H1 (cell line): ENCODE measurements at regions not wholly inside any gene's neighbourhood (a gene's known extent, or its start where the extent isn't known, plus 50 kb on each side); places are given as distances from the start of the nearest gene placed in this dataset.

Experiments
- CTCF ChIA-PET: fragments of 300-600 bp; sonication (Branson Sonifier 250); formaldehyde crosslinking; loops from one replicate; lab custom pipeline; 2021; ENCODE audit not compliant: partially characterized antibody; lab: Charles Lee
- POLR2A ChIA-PET: fragments of 300-600 bp; sonication (Branson Sonifier 250); formaldehyde crosslinking; loops from one replicate; lab custom pipeline; 2021; ENCODE audit warnings: inconsistent platforms; ENCODE audit not compliant: partially characterized antibody; lab: Charles Lee
- DNase-seq, 2 experiments: peaks; one replicate each; pipeline versions ENCODE4 v3.0.0 to v3.0.0-alpha.2; 2010 to 2022; ENCODE audit warnings: low spot score in 2 of 2, low read depth in 1 of 2, mixed read lengths in 1 of 2
- FAIRE-seq: peaks from 2 replicates; lab custom pipeline; 2011; peaks lifted over from hg19 to GRCh38; lab: Jason Lieb, UNC
- H2AFZ ChIP-seq: 2 replicates; pipeline ENCODE4 v1.8.1; 2012; ENCODE audit warnings: low read length, inconsistent platforms
- H2AK5ac ChIP-seq: 2 replicates; pipeline ENCODE4 v1.6.1; 2013; ENCODE audit warnings: low read depth, low read length
- H2BK120ac ChIP-seq: replicated peaks from 2 replicates; pipeline ENCODE3; 2013; ENCODE audit warnings: low read depth, low read length, inconsistent platforms
- H2BK12ac ChIP-seq: 2 replicates; pipeline ENCODE4 v1.6.1; 2013; ENCODE audit warnings: low read depth, low read length
- H2BK15ac ChIP-seq: 2 replicates; pipeline ENCODE4 v1.6.1; 2013; ENCODE audit warnings: low read length
- H2BK20ac ChIP-seq: 2 replicates; pipeline ENCODE4 v1.6.1; 2013; ENCODE audit warnings: low read length
- H2BK5ac ChIP-seq: 2 replicates; pipeline ENCODE4 v1.6.1; 2013; ENCODE audit warnings: low read depth, low read length
- H3K14ac ChIP-seq: 2 replicates; pipeline ENCODE4 v1.6.1; 2013; ENCODE audit warnings: inconsistent platforms; ENCODE audit not compliant: insufficient read length
- H3K18ac ChIP-seq: 2 replicates; pipeline ENCODE4 v1.6.1; 2013; ENCODE audit warnings: low read length; ENCODE audit errors: extremely low read depth
- H3K23ac ChIP-seq: 2 replicates; pipeline ENCODE4 v1.6.1; 2013; ENCODE audit warnings: inconsistent platforms; ENCODE audit not compliant: insufficient read length
- H3K23me2 ChIP-seq: 2 replicates; pipeline ENCODE4 v1.6.1; 2013; ENCODE audit warnings: low read depth, low read length
- H3K27ac ChIP-seq: 2 replicates; pipeline ENCODE4 v1.6.1; 2011; ENCODE audit warnings: low read depth, low read length, inconsistent platforms
- H3K27me3 ChIP-seq, 4 experiments: replicated peaks in 1 of 4; 1 replicate in 1 of 4; 2 replicates in 3 of 4; pipeline versions ENCODE4 v1.6.1 to v1.8.1; 2011 to 2013; ENCODE audit warnings: low read length in 3 of 4, mild to moderate bottlenecking in 3 of 4, inconsistent platforms in 2 of 4, mixed read lengths in 2 of 4, moderate library complexity in 1 of 4; ENCODE audit not compliant: control insufficient read depth in 3 of 4, insufficient read depth in 3 of 4; ENCODE audit errors: extremely low read depth in 1 of 4
- H3K36me3 ChIP-seq, 4 experiments: 2 replicates each; pipeline versions ENCODE4 v1.6.1 to v1.8.1; 2011 to 2013; ENCODE audit warnings: mild to moderate bottlenecking in 4 of 4, low read length in 3 of 4, moderate library complexity in 2 of 4, control low read depth in 1 of 4, inconsistent platforms in 1 of 4; ENCODE audit not compliant: insufficient read depth in 4 of 4, control insufficient read depth in 2 of 4
- H3K4ac ChIP-seq: replicated peaks from 2 replicates; pipeline ENCODE3; 2013; ENCODE audit warnings: low read length, low read depth, mixed read lengths, inconsistent platforms; ENCODE audit not compliant: insufficient read length
- H3K4me1 ChIP-seq, 4 experiments: replicated peaks in 1 of 4; 1 replicate in 1 of 4; 2 replicates in 3 of 4; pipeline versions ENCODE4 v1.6.1 to v1.8.1; 2011 to 2013; ENCODE audit warnings: low read length in 3 of 4, inconsistent platforms in 2 of 4, mixed read lengths in 1 of 4; ENCODE audit not compliant: insufficient read depth in 4 of 4, control insufficient read depth in 3 of 4
- H3K4me2 ChIP-seq, 2 experiments: 2 replicates each; pipeline versions ENCODE4 v1.6.1 to v1.8.1; 2011 to 2013; ENCODE audit warnings: low read depth in 2 of 2, low read length in 2 of 2, control low read depth in 1 of 2, inconsistent platforms in 1 of 2, mild to moderate bottlenecking in 1 of 2; ENCODE audit not compliant: insufficient read depth in 1 of 2
- H3K4me3 ChIP-seq, 4 experiments: fragments of 200-600, 300-600 bp in 1 of 4; sonication (generic), shearing (Covaris generic), sonication (Bioruptor Twin) in 1 of 4; 2 replicates each; pipeline versions ENCODE4 v1.5.1 to v1.8.1; 2011 to 2016; ENCODE audit warnings: low read length in 4 of 4, low read depth in 3 of 4, control low read depth in 2 of 4, inconsistent platforms in 2 of 4, mild to moderate bottlenecking in 2 of 4, mixed read lengths in 1 of 4, moderate library complexity in 1 of 4; ENCODE audit not compliant: insufficient read depth in 2 of 4; ENCODE audit errors: extremely low read depth in 1 of 4
- H3K56ac ChIP-seq: replicated peaks from 2 replicates; pipeline ENCODE3; 2013; ENCODE audit warnings: low read depth, mild to moderate bottlenecking, mixed read lengths, low read length, inconsistent platforms; ENCODE audit not compliant: insufficient read length
- H3K79me1 ChIP-seq: 2 replicates; pipeline ENCODE4 v1.6.1; 2013; ENCODE audit warnings: low read depth, low read length, control low read depth
- H3K79me2 ChIP-seq, 2 experiments: 2 replicates each; pipeline versions ENCODE4 v1.6.1 to v1.8.1; 2012 to 2013; ENCODE audit warnings: low read length in 2 of 2, mild to moderate bottlenecking in 2 of 2, inconsistent platforms in 1 of 2; ENCODE audit not compliant: insufficient read depth in 2 of 2, control insufficient read depth in 1 of 2
- H3K9ac ChIP-seq, 4 experiments: replicated peaks in 1 of 4; 1 replicate in 1 of 4; 2 replicates in 3 of 4; pipeline versions ENCODE4 v1.6.1 to v1.8.1; 2011 to 2013; ENCODE audit warnings: low read depth in 3 of 4, low read length in 3 of 4, control low read depth in 2 of 4, mild to moderate bottlenecking in 2 of 4, moderate library complexity in 2 of 4, inconsistent platforms in 1 of 4; ENCODE audit errors: extremely low read depth in 1 of 4
- H3K9me3 ChIP-seq, 2 experiments: 2 replicates each; pipeline versions ENCODE4 v1.6.1 to v1.8.1; 2012 to 2013; ENCODE audit warnings: mild to moderate bottlenecking in 2 of 2, moderate library complexity in 2 of 2, control low read depth in 1 of 2, inconsistent platforms in 1 of 2, low read depth in 1 of 2, low read length in 1 of 2, mixed read lengths in 1 of 2; ENCODE audit not compliant: insufficient read depth in 2 of 2
- H4K20me1 ChIP-seq, 2 experiments: replicated peaks in 1 of 2; 2 replicates each; pipeline versions ENCODE3 to v1.8.1; 2011 to 2013; ENCODE audit warnings: inconsistent platforms in 2 of 2, low read length in 2 of 2, mild to moderate bottlenecking in 1 of 2; ENCODE audit not compliant: insufficient read depth in 2 of 2, control insufficient read depth in 1 of 2
- H4K5ac ChIP-seq: 2 replicates; pipeline ENCODE4 v1.6.1; 2013; ENCODE audit warnings: low read length, low read depth, mixed read lengths, inconsistent platforms; ENCODE audit not compliant: insufficient read length
- H4K8ac ChIP-seq: 2 replicates; pipeline ENCODE4 v1.8.0; 2013; ENCODE audit warnings: mild to moderate bottlenecking, moderate library complexity, low read length, inconsistent platforms; ENCODE audit not compliant: insufficient read depth; ENCODE audit errors: extremely low read depth
- H4K91ac ChIP-seq: replicated peaks from 2 replicates; pipeline ENCODE3; 2013; ENCODE audit warnings: low read length, mixed read lengths, inconsistent platforms; ENCODE audit not compliant: insufficient read length
- ASH2L ChIP-seq: fragments of 200-600, 300-600 bp; sonication (generic); IDR thresholded peaks from one replicate; pipeline ENCODE4 v1.7.1; 2017; ENCODE audit warnings: low read length
- JUN ChIP-seq: IDR thresholded peaks from 2 replicates; pipeline ENCODE4 v1.6.1; 2011; ENCODE audit warnings: low read depth, mild to moderate bottlenecking, improper control_type of control experiment, low read length
- NANOG ChIP-seq: IDR thresholded peaks from 2 replicates; pipeline ENCODE4 v1.6.1; 2011; ENCODE audit warnings: low read length, low read depth, mild to moderate bottlenecking, inconsistent platforms; ENCODE audit not compliant: insufficient read depth, poor library complexity, severe bottlenecking
- NRF1 ChIP-seq: IDR thresholded peaks from 2 replicates; pipeline ENCODE4 v1.6.1; 2011; ENCODE audit warnings: mild to moderate bottlenecking, low read depth, low read length, improper control_type of control experiment
- RNF2 ChIP-seq: fragments of 200-900, 300-1000 bp; sonication (generic); IDR thresholded peaks from 2 replicates; pipeline ENCODE4 v1.7.1; 2016; ENCODE audit warnings: borderline replicate concordance, low read depth, mild to moderate bottlenecking, antibody characterized with exemption, low read length; ENCODE audit not compliant: poor library complexity, severe bottlenecking; ENCODE audit errors: missing control alignments
- SP2 ChIP-seq: IDR thresholded peaks from 2 replicates; pipeline ENCODE4 v1.6.1; 2012; ENCODE audit warnings: mild to moderate bottlenecking, low read length, inconsistent platforms
- SUZ12 ChIP-seq: fragments of 200-600 bp; sonication (generic); IDR thresholded peaks from 2 replicates; pipeline ENCODE4 v1.6.1; 2012; ENCODE audit warnings: mild to moderate bottlenecking, inconsistent platforms, low read length, moderate library complexity, mixed read lengths
- TBP ChIP-seq: IDR thresholded peaks from 2 replicates; pipeline ENCODE4 v1.6.1; 2011; ENCODE audit warnings: low read depth, low read length, improper control_type of control experiment
- WGBS, 2 experiments: shearing (Covaris generic) in 1 of 2; methylation state at CpG; one replicate each; pipeline versions ENCODE4 v1.1.6 to v1.1.7; 2013 to 2015; ENCODE audit warnings: low lambda C conversion rate in 2 of 2, mixed read lengths in 2 of 2, inconsistent platforms in 1 of 2, low coverage in 1 of 2, missing lambda C conversion rate in 1 of 2; ENCODE audit not compliant: insufficient replicate concordance in 2 of 2, insufficient coverage in 1 of 2, insufficient read length in 1 of 2; ENCODE audit errors: extremely low coverage in 1 of 2, missing lambda C conversion rate in 1 of 2; 5-methylcytosine and 5-hydroxymethylcytosine counted together

DNA sequence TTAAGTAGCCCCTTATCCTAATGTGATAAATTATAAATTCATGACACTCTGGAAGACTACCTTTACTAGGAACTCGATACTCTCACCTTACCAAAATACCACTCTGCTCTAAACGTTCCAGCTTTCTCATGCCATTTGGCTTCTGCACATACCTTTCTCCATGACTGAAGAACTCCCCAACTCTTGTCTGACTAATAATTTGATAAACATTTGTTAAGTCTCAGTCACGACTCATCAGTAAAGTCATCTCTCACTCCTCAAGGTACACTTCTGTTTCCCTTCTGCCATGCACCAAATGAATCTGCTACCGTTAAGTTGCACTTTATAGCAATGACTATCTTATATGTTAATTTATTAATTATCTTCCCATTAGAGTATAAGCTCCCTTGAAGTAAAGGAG is 498.3 kb upstream of the NOVA1 start:
- Histone ChIP-seq H3K4me3 (no peak overlapping the region), H2AK5ac (no peak overlapping the region), H3K23me2 (no peaks in the 10 kb centered on the region), H3K4me1 (no peaks in the 10 kb centered on the region), H3K4ac (no peak overlapping the region), H4K91ac (no peak overlapping the region), H2BK20ac (no peak overlapping the region), H3K18ac (no peak overlapping the region), H2BK12ac (no peak overlapping the region), H3K79me2 (no peaks in the 10 kb centered on the region), H4K20me1 (no peaks in the 10 kb centered on the region), H3K9ac (no peak overlapping the region), H3K27me3 (no peaks in the 10 kb centered on the region), H3K23ac (no peak overlapping the region), H3K27ac (no peak overlapping the region), H2BK15ac (no peak overlapping the region), H3K36me3 (no peaks in the 10 kb centered on the region), H3K56ac (no peak overlapping the region), H3K4me2 (no peak overlapping the region), H4K8ac (no peak overlapping the region), H2BK120ac (no peak overlapping the region), H4K5ac (no peak overlapping the region), H2BK5ac (no peak overlapping the region), H3K9me3 (no peaks in the 10 kb centered on the region), H3K14ac (no peak overlapping the region), H3K79me1 (no peaks in the 10 kb centered on the region), H2AFZ (no peak overlapping the region)
- FAIRE-seq (no peak), DNase-seq (no peak)
- ChIA-PET POLR2A (no interaction called here), CTCF (interaction anchor here (0.9 kb wide), 1 partner anchor 14 kb away, joined by 3 read pairs; no protein-coding TSS in a partner anchor)
- TF ChIP-seq ASH2L (no peak), TBP (no peak), NRF1 (no peak), NANOG (no peak), SUZ12 (no peak), JUN (no peak), RNF2 (no peak), SP2 (no peak)
- 87% methylated on average over 4 of the region's 4 CpGs; no CpG with 5 or more reads in 1 of the 2 experiments for whole genome bisulfite sequencing, 2 experiments
